NB4 (cell line): ENCODE measurements at regions not wholly inside any gene's neighbourhood (a gene's known extent, or its start where the extent isn't known, plus 50 kb on each side); places are given as distances from the start of the nearest gene placed in this dataset.

Experiments used
- DNase-seq: peaks from one replicate; pipeline ENCODE4 v3.0.0; 2010; ENCODE audit warnings: low read depth
- H3K4me3 ChIP-seq: one replicate; pipeline ENCODE4 v1.5.1; 2011; ENCODE audit warnings: mild to moderate bottlenecking, low read depth, low read length, moderate library complexity
- MAX ChIP-seq: IDR thresholded peaks from 2 replicates; pipeline ENCODE4 v1.6.1; 2011; ENCODE audit warnings: low read depth, low read length
- MYC ChIP-seq: IDR thresholded peaks from 2 replicates; pipeline ENCODE4 v1.6.1; 2011; ENCODE audit warnings: low read depth, low read length
- POLR2A ChIP-seq: IDR thresholded peaks from 2 replicates; pipeline ENCODE4 v1.6.1; 2011; ENCODE audit warnings: mild to moderate bottlenecking; ENCODE audit not compliant: insufficient read length; ENCODE audit errors: extremely low read depth
- TF ChIP-seq, protein P1 (sequence below): IDR thresholded peaks from one replicate; pipeline ENCODE4 v1.5.1; 2012; ENCODE audit warnings: low read depth, low read length

DNA sequence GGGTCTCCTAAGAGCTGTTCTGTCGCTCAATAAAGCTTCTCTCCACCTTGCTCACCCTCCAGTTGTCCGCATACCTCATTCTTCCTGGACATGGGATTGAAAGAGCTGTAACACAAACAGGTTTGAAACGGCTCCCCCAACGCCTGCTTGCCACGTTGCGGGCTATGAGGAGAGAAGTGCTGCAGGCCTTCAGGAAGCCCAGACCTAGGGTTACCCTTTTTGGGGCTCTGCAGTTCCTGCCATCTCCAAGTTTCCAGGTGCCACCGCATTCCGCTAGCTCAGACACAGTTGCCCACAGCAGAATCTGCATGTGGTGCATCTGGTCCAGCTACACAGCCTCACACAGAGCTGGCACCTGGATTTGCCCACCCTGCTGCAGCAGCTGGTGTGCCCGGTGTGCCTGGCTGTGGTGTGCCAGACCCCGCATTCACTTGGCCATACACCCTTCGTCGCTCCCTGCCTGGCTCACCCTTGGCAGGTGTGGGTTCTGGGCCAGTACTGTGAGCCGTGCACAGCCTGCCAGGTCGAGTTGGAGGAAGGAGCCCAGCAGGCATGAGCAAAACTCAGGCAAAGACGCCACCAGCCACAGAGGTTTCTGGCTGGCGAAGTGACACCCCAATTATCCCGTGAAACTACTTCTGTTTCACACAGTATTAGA is 253.2 kb upstream of the SEMA3A start:
- TF ChIP-seq POLR2A, result no peak
- no peak for TF ChIP-seq MYC
- no peak for TF ChIP-seq MAX
- TF ChIP-seq, protein P1, sequence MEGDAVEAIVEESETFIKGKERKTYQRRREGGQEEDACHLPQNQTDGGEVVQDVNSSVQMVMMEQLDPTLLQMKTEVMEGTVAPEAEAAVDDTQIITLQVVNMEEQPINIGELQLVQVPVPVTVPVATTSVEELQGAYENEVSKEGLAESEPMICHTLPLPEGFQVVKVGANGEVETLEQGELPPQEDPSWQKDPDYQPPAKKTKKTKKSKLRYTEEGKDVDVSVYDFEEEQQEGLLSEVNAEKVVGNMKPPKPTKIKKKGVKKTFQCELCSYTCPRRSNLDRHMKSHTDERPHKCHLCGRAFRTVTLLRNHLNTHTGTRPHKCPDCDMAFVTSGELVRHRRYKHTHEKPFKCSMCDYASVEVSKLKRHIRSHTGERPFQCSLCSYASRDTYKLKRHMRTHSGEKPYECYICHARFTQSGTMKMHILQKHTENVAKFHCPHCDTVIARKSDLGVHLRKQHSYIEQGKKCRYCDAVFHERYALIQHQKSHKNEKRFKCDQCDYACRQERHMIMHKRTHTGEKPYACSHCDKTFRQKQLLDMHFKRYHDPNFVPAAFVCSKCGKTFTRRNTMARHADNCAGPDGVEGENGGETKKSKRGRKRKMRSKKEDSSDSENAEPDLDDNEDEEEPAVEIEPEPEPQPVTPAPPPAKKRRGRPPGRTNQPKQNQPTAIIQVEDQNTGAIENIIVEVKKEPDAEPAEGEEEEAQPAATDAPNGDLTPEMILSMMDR, result no peak
- DNase-seq, result no peak
- H3K4me3 ChIP-seq, result no peak overlapping the region

DNA sequence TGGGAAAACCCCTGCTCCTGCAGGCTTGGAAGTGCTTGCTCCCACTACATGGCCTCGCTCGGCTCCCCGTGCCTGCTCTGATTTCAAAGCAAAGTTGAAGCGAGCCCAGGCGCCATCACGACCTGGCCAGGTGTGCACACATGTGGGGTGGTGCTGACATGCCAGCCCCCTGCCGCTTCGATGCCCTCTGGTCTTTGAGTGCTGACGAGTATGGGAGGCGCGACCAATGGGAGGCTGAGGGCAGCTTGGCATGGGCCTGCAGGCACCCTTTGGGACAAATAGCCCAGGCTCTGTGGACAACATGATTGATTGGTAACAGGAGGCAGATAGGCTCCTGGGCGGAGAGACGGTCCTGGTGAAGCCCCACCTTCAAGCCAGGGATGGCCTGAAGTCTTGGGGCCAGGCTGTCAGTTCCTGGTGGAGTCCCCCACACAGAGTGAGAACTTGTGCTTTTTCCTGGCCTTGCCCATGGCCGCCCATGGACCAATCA is 252.4 kb upstream of the SEMA3A start:
- H3K4me3 ChIP-seq, result no peak overlapping the region
- TF ChIP-seq MYC, result no peak
- no peak for TF ChIP-seq MAX
- TF ChIP-seq, protein P1, result no peak
- no peak for TF ChIP-seq POLR2A
- DNase-seq, result no peak

DNA sequence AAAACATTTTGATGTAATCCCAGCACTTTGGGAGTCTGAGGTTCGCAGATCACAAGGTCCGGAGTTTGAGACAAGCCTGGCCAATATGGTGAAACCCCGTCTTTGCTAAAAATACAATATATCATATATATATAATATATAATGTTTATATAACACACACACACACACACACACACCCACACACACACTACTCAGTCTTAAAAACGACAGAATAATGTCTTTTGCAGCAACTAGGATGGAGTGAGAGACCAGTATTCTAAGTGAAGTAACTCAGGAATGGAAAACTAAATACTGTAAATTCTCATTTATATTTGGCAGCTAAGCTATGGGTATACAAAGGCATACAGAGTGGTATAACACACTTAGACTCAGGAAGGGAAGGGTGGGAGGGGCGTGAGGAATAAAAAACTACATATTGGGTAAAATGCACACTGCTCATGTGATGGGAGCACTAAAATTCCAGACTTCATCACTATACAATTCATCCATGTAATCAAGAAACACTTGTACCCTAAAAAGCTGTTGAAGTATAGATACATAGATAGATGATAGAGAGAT is 231.2 kb upstream of the SEMA3A start:
- no peak for DNase-seq
- TF ChIP-seq, protein P1, result no peak
- no peak for TF ChIP-seq MYC
- no peak for TF ChIP-seq POLR2A
- no peak for TF ChIP-seq MAX
- no peak overlapping the region for H3K4me3 ChIP-seq

DNA sequence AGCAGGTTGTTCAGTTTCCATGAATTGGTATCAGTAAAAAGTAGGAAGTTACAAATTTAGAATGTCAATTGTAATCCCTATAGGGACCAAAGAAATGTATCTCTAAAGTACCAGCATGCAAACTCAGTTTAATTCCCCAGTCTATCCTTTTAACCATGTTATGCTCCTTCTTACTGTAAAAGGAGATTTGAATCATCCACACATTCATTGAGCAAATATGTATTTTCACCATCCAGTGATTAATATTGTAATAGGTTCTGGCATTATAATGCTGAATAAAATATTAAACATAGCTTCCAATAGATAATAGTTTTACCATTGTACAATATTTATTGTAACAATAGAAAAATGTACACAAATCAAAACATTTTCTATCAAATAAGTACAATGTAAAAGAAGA is 228.2 kb upstream of the SEMA3A start:
- DNase-seq, result no peak
- H3K4me3 ChIP-seq, result no peak overlapping the region
- TF ChIP-seq MYC (no peak), MAX (no peak), POLR2A (no peak)
- TF ChIP-seq, protein P1, result no peak

DNA sequence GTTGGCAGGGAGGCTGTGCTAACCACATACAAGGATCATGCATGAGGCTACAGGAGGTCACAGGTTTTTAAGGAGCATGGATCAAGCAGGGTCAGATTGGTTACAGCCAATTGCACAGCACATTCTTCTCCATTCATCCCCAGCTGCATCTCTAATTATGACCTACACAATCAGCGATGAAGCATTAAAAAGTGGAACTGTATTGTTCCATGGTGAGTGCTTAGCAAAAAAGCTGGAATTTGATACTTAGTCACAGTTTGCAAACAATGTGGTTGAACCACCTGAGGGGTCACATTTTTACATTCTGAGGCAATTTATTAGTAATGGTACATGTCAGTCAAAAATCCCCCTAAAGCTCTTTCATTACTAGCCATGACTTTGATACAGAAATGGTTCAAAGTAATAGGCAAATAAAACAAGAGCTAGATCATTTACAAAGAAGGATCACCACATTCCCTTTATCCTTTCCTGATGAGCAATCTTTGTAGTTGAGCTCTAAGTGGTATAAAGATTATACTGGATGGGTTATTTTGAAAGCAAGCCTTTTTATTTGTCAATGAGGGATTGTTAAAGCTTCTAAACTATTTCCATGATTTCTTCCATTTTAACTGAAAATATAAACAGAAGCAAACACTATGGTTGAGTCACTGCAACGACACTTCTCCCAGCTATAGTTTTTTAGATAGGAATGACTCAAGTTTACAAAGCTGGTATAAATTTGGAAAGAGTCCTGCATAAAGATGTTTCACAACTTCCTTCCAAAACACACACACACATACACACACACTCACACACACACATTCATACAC is 217.8 kb upstream of the SEMA3A start:
- no peak for DNase-seq
- TF ChIP-seq, protein P1, result no peak
- TF ChIP-seq POLR2A (no peak), MYC (no peak), MAX (no peak)
- H3K4me3 ChIP-seq, result no peak overlapping the region
